AG04449 (cell line): ENCODE measurements at regions not wholly inside any gene's neighbourhood (a gene's known extent, or its start where the extent isn't known, plus 50 kb on each side); places are given as distances from the start of the nearest gene placed in this dataset.

Experiments
- CTCF ChIA-PET: fragments of 350-600 bp; formaldehyde crosslinking; extraction: SDS; loops from one replicate; lab custom pipeline; 2021; ENCODE audit warnings: antibody characterized with exemption; lab: Yijun Ruan, JAX
- POLR2A ChIA-PET: fragments of 400-600, 350-600 bp; formaldehyde crosslinking; extraction: SDS; loops from one replicate; lab custom pipeline; 2020; ENCODE audit warnings: antibody characterized with exemption, inconsistent platforms; lab: Yijun Ruan, JAX
- DNase-seq: peaks from one replicate; pipeline ENCODE4 v3.0.0-alpha.2; 2010; ENCODE audit warnings: low read depth, low spot score
- H3K4me3 ChIP-seq: 2 replicates; pipeline ENCODE4 v1.5.1; 2011; ENCODE audit warnings: low read depth, mild to moderate bottlenecking, control low read depth, low read length
- TF ChIP-seq, protein P1 (sequence below): IDR thresholded peaks from one replicate; pipeline ENCODE4 v1.5.1; 2011; ENCODE audit warnings: mild to moderate bottlenecking, moderate library complexity, low read length, control low read depth, inconsistent platforms; ENCODE audit not compliant: insufficient read depth; ENCODE audit errors: missing control alignments

DNA sequence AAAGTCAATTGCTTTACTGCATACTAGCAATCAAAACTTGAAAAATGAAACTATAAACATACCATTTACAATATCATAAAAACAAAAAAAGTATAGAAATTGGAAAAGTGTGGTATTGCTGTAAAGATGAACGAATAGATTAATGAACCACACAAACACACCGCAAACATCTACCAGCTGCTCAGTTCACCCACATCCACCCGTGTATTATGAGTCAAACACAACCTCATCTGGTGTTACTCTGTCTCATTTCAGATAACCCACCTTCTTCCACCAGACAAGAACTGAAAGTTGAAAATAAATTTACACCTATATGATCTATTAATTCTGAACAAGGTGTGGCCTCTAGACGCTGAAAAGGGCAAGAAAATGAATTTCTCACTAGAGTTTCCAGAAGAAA, 53.3 kb downstream of the BLID start:
- ChIA-PET CTCF (no interaction called here), POLR2A (no interaction called here)
- TF ChIP-seq, protein P1, sequence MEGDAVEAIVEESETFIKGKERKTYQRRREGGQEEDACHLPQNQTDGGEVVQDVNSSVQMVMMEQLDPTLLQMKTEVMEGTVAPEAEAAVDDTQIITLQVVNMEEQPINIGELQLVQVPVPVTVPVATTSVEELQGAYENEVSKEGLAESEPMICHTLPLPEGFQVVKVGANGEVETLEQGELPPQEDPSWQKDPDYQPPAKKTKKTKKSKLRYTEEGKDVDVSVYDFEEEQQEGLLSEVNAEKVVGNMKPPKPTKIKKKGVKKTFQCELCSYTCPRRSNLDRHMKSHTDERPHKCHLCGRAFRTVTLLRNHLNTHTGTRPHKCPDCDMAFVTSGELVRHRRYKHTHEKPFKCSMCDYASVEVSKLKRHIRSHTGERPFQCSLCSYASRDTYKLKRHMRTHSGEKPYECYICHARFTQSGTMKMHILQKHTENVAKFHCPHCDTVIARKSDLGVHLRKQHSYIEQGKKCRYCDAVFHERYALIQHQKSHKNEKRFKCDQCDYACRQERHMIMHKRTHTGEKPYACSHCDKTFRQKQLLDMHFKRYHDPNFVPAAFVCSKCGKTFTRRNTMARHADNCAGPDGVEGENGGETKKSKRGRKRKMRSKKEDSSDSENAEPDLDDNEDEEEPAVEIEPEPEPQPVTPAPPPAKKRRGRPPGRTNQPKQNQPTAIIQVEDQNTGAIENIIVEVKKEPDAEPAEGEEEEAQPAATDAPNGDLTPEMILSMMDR = no peak
- DNase-seq = no peak
- H3K4me3 ChIP-seq = no peak overlapping the region

GRCh38 chr11:122059565-122059964, 56.5 kb downstream of the BLID start:
- CTCF ChIA-PET = interaction anchor here (1.3 kb wide), 1 partner anchor 405 kb away, joined by 4 read pairs; no protein-coding TSS in a partner anchor
- TF ChIP-seq, protein P1 = no peak

DNA sequence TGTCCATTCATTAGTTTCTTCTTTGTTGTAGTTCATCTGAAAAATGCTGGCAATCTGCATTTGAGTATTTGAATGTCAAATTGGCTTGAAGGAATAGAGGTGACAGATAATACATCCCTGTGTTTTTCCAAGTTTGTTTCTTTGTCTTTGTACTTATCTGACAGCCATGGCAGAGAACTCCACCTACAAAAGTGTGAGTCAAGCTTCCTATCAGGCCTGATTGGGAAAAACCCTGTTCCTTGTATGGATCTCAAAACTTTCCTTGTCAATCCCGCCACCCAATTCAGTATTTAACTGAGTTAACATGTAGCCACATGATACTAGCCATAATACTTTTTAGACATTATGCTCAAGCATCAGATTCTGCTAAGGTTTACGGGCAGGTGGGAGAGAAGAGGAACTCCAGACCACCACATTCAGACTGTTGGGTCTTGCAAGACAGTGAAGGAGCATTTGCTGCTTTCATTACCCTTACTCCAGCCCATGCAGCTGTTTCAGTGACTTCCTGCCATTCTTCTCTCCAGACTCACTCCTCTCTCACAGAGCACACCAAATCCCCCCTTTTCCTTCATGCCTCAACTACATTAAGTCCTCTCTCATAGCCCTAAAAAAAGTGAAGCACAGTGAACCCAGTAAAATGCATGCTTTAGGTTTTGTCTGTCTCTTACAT, 65.9 kb downstream of the BLID start:
- no peak for DNase-seq
- ChIA-PET CTCF (interaction anchor here (1.3 kb wide), 1 partner anchor 395 kb away, joined by 5 read pairs; no protein-coding TSS in a partner anchor), POLR2A (no interaction called here)
- H3K4me3 ChIP-seq = no peak overlapping the region
- TF ChIP-seq, protein P1 = no peak

More at GRCh38 chr11:122059565-122059964, 56.5 kb downstream of the BLID start:
- DNase-seq = no peak
- no peak overlapping the region for H3K4me3 ChIP-seq
- POLR2A ChIA-PET = no interaction called here

DNA sequence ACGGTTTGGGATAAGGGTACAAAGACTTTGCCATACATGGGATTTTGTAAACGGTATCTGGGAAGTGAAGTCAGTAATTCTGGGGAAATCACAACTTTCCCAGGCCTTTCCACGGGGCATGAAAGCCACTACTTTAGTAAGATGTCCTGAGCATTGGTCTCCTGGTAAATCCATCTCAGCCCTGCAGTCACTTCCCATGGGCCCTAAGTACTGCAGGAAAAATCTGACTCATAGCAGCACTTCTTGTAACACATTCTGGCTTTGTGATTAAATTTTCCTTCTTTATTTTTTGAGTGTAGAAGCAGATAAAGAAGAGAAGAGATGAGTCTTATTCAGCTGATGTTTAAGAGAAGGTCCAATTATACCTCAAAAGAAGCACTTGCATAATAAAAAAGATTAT, 67.6 kb downstream of the BLID start:
- ChIA-PET POLR2A (no interaction called here), CTCF (no interaction called here)
- DNase-seq = no peak
- TF ChIP-seq, protein P1 = no peak
- H3K4me3 ChIP-seq = no peak overlapping the region

DNA sequence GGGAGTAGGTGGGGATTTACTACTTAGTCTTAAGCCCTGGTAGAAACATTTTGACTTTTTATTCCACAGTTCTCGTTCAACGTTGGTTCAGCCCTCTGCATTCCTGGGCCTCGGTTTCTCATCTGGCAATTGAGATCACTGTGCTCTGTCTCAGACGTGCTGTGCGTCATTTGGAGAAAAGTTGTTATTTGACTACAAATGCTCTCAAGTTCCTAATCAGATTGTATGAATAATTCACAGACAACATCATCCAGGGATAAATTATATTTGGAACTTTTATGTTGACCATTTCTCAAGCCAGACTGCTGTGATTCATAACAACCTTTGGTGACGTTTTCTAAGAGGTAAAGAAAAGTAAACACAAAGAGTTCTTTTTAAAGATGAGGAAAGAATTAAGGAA, 69.2 kb downstream of the BLID start:
- DNase-seq = peak; percentile 89
- no peak overlapping the region for H3K4me3 ChIP-seq
- ChIA-PET POLR2A (no interaction called here), CTCF (interaction anchor here (5.1 kb wide), 1 partner anchor 392 kb away, joined by 32 read pairs; no protein-coding TSS in a partner anchor)
- TF ChIP-seq, protein P1 = no peak

GRCh38 chr11:122046438-122046837, 69.6 kb downstream of the BLID start:
- CTCF ChIA-PET = interaction anchor here (5.1 kb wide), 1 partner anchor 392 kb away, joined by 32 read pairs; no protein-coding TSS in a partner anchor
- DNase-seq = no peak
- no peak overlapping the region for H3K4me3 ChIP-seq
- POLR2A ChIA-PET = no interaction called here
- TF ChIP-seq, protein P1 = no peak
